Tibial nerve (tissue), 4 donors: ENCODE measurements at regions not wholly inside any gene's neighbourhood (a gene's known extent, or its start where the extent isn't known, plus 50 kb on each side); places are given as distances from the start of the nearest gene placed in this dataset.

Source experiments
- DNase-seq, 2 donors: peaks; one replicate each; pipeline ENCODE4 v3.0.0-alpha.2; 2019; ENCODE audit warnings: low spot score in 2 of 2
- H3K27ac ChIP-seq, 4 donors: fragments of 200-600 bp; sonication (generic) in 3 of 4; one replicate each; pipeline ENCODE4 v1.5.1; 2017 to 2019; ENCODE audit warnings: mild to moderate bottlenecking in 1 of 4
- H3K27me3 ChIP-seq, 2 donors: fragments of 200-600 bp; sonication (generic) in 1 of 2; one replicate each; pipeline versions ENCODE4 v1.5.1 to v1.6.0; 2017 to 2019
- H3K36me3 ChIP-seq, 3 donors: fragments of 200-600 bp; sonication (generic); one replicate each; pipeline ENCODE4 v1.5.1; 2018 to 2019
- H3K4me1 ChIP-seq, 4 donors: fragments of 200-600 bp; sonication (generic) in 3 of 4; one replicate each; pipeline ENCODE4 v1.5.1; 2017 to 2019
- H3K4me3 ChIP-seq, 4 donors: fragments of 200-600 bp; sonication (generic) in 3 of 4; one replicate each; pipeline ENCODE4 v1.5.1; 2017 to 2019; ENCODE audit warnings: mild to moderate bottlenecking in 1 of 4, moderate library complexity in 1 of 4
- H3K9me3 ChIP-seq, 4 donors: fragments of 200-600 bp; sonication (generic) in 3 of 4; one replicate each; pipeline ENCODE4 v1.5.1; 2017 to 2019
- CTCF ChIP-seq, 5 experiments: fragments of 200-600 bp in 3 of 5; fragments of 450-650 bp in 2 of 5; sonication (generic) in 3 of 5; IDR thresholded peaks; one replicate each; pipeline ENCODE4 v1.5.1; 2016 to 2019; ENCODE audit warnings: antibody characterized with exemption in 5 of 5, mild to moderate bottlenecking in 3 of 5, moderate library complexity in 2 of 5
- EP300 ChIP-seq, 2 donors: sonication (generic); formaldehyde crosslinking; IDR thresholded peaks; one replicate each; pipeline ENCODE4 v1.6.1; 2017; ENCODE audit warnings: antibody characterized with exemption in 2 of 2, mild to moderate bottlenecking in 1 of 2
- POLR2A ChIP-seq, 2 donors: fragments of 450-650 bp; IDR thresholded peaks; one replicate each; pipeline ENCODE4 v1.6.1; 2017; ENCODE audit warnings: antibody characterized with exemption in 2 of 2, mild to moderate bottlenecking in 2 of 2, moderate library complexity in 2 of 2
- WGBS, 2 donors: methylation state at CpG; one replicate each; pipeline ENCODE4 v1.1.5; 2018; 5-methylcytosine and 5-hydroxymethylcytosine counted together

DNA sequence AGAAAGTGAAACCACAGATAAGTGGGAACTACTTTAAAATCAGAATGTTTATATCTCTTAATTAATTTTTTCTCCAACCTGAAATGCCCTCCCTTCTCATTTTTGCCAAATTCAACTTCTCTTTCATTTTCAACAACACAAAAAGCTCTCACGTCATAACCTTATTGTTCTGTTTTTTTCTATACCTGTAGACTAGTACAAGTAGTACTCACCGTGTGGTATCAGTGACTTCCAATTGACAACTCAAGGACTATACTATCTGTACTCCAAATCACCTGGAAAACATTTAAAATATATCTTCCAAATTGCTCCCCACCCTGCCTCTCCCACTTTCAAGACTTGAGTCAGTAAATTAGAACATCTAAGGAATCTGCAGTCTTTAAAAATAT, 72.8 kb upstream of the ZNF280D start:
- Histone ChIP-seq H3K27ac (peak overlapping the region in 2 of 4 donors; percentile 5 to 35), H3K27me3 (no peaks in the 10 kb centered on the region), H3K36me3 (peaks cover 0 to 6% (median 0%) of the 10 kb centered on the region in 3 donors), H3K4me3 (peak overlapping the region in 2 of 4 donors; percentile 13 to 31), H3K4me1 (peaks cover 0 to 15% (median 0%) of the 10 kb centered on the region in 4 donors), H3K9me3 (peaks cover 0 to 28% (median 3%) of the 10 kb centered on the region in 4 donors)
- 50 to 57% methylated on average over 2 of the region's 2 CpGs for WGBS, 2 donors
- DNase-seq = no peak
- TF ChIP-seq POLR2A (IDR thresholded peaks at IDR 0.05) (no peak), CTCF (IDR thresholded peaks at IDR 0.05) (no peak), EP300 (IDR thresholded peaks at IDR 0.05) (no peak)

DNA sequence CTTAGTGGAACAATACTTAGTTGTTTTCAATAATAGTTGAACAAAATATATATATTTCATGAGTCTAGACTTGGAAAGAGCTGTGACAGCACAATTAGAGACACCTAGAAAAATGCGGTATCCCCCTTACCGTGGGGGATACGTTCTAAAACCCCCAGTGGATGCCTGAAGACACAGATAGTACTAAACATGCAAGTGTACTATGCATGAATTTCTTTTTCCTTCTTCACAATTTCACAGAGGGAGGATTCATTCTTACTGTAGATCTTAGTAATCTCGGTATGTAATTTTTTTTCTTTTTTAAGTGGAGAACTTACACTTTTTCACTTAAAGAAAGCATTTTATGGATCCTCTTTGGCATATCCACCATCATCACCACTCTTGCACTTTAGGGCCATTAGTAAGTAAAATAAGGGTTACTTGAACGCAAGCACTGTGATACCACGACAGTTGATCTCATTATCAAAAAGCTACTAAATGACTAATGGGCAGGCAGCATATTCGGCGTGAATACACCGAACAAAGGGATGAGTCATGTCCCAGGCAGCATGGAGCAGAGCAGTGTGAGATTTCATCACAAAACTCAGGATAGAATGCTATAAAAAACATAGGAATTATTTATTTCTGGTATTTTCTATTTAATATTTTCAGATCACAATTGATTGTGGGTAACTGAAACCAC, 72.3 kb upstream of the ZNF280D start:
- H3K36me3 ChIP-seq = peaks cover 0 to 6% (median 0%) of the 10 kb centered on the region in 3 donors
- H3K27me3 ChIP-seq = no peaks in the 10 kb centered on the region
- H3K27ac ChIP-seq = peak overlapping the region in 2 of 4 donors; percentile 23 to 35
- peaks cover 0 to 15% (median 0%) of the 10 kb centered on the region in 4 donors for H3K4me1 ChIP-seq
- WGBS, 2 donors = 21 to 25% methylated on average over 9 of the region's 9 CpGs
- peaks cover 0 to 28% (median 3%) of the 10 kb centered on the region in 4 donors for H3K9me3 ChIP-seq
- H3K4me3 ChIP-seq = peak overlapping the region in 2 of 4 donors; percentile 13 to 31
- peak in 1 of 2 donors; percentile 39 for DNase-seq
- TF ChIP-seq CTCF (IDR thresholded peaks at IDR 0.05) = no peak
- TF ChIP-seq POLR2A (IDR thresholded peaks at IDR 0.05) = no peak
- TF ChIP-seq EP300 (IDR thresholded peaks at IDR 0.05) = no peak

DNA sequence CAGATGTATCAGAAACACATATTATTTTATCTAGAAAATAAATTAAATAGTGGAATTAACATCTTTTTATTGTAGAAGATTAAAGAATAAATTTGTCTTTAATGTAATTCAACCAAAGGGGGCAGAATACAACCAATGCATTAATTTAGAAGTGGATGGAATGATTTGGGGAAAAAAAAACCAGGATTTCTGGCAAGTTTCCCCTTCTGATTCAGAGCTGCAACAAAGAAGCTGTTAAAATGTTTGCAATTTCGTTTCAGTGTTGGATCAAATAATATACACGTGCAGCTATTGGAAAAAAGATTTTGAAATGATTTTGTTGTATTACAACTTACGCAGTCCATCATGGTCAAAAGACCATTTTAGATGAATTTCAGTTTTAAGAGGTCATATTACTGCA, 71.6 kb upstream of the ZNF280D start:
- no peak for TF ChIP-seq EP300 (IDR thresholded peaks at IDR 0.05)
- no peak for TF ChIP-seq POLR2A (IDR thresholded peaks at IDR 0.05)
- TF ChIP-seq CTCF (IDR thresholded peaks at IDR 0.05) = no peak
- Histone ChIP-seq H3K9me3 (peaks cover 0 to 22% (median 3%) of the 10 kb centered on the region in 4 donors), H3K36me3 (peaks cover 0 to 6% (median 0%) of the 10 kb centered on the region in 3 donors), H3K27ac (peak overlapping the region in 1 of 4 donors; percentile 23), H3K4me3 (no peak overlapping the region), H3K27me3 (no peaks in the 10 kb centered on the region), H3K4me1 (peaks cover 0 to 15% (median 0%) of the 10 kb centered on the region in 4 donors)
- DNase-seq = no peak
- 20 to 24% methylated on average over 3 of the region's 3 CpGs for WGBS, 2 donors

DNA sequence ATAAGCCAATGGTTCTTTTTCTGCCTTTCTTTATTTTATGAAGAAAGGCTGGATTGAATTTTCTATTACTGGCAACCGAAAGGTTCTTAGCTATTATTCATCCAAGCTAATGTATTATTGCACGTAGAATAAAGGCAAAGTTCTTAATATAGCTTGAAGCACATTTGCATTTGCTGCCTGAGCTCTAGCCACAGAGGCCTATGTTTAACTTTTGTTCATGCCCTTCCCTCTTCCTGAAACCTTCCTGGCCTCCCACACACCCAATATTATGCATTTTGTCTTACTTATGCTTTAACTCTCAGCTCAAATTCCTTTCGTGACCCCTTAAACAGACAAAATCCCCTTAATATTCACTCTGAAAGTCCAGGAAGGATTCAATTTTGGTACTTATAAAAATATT, 71.0 kb upstream of the ZNF280D start:
- WGBS, 2 donors = 64 to 67% methylated on average over 3 of the region's 3 CpGs
- H3K27ac ChIP-seq = peak overlapping the region in 1 of 4 donors; percentile 4
- peaks cover 0 to 6% (median 0%) of the 10 kb centered on the region in 3 donors for H3K36me3 ChIP-seq
- no peak for DNase-seq
- TF ChIP-seq POLR2A (IDR thresholded peaks at IDR 0.05) = no peak
- no peak for TF ChIP-seq CTCF (IDR thresholded peaks at IDR 0.05)
- no peak for TF ChIP-seq EP300 (IDR thresholded peaks at IDR 0.05)
- H3K9me3 ChIP-seq = peaks cover 0 to 17% (median 3%) of the 10 kb centered on the region in 4 donors
- H3K27me3 ChIP-seq = no peaks in the 10 kb centered on the region
- peaks cover 0 to 15% (median 0%) of the 10 kb centered on the region in 4 donors for H3K4me1 ChIP-seq
- no peak overlapping the region for H3K4me3 ChIP-seq

DNA sequence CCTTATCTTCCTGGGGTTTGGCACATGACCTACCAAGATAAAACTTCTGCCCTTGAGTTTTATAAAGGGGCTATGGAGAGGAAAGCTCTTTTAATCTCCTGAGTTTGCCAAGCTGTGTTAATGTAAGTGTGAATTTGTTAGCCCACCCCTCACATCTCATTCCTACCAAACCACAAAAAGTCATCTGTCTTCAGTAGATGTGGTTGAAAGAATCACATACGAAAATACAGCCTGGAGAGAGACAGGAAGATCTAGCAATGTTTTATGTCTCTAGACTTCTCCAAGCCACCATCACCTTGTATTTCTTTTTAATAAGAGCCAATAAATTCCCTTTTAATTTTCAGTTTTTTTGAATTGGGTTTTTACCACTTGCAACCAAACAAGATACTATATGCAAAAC, 68.9 kb upstream of the ZNF280D start:
- Histone ChIP-seq H3K4me3 (no peak overlapping the region), H3K9me3 (no peaks in the 10 kb centered on the region), H3K27ac (no peak overlapping the region), H3K36me3 (no peaks in the 10 kb centered on the region), H3K4me1 (peaks cover 0 to 15% (median 0%) of the 10 kb centered on the region in 4 donors), H3K27me3 (no peaks in the 10 kb centered on the region)
- DNase-seq = no peak
- TF ChIP-seq POLR2A (IDR thresholded peaks at IDR 0.05) (no peak), CTCF (IDR thresholded peaks at IDR 0.05) (no peak), EP300 (IDR thresholded peaks at IDR 0.05) (no peak)
- WGBS, 2 donors = 82 to 94% methylated on average over 1 of the region's 1 CpG
